ENCODE measurements at regions not wholly inside any gene's neighbourhood (a gene's known extent, or its start where the extent isn't known, plus 50 kb on each side); places are given as distances from the start of the nearest gene placed in this dataset.

- TF ChIP-seq TAF1 (IDR thresholded peaks at IDR 0.05; ENCODE audit: low read depth): no peak
- TF ChIP-seq REST (IDR thresholded peaks at IDR 0.05; ENCODE audit: low read depth): no peak
- TF ChIP-seq, protein P1, sequence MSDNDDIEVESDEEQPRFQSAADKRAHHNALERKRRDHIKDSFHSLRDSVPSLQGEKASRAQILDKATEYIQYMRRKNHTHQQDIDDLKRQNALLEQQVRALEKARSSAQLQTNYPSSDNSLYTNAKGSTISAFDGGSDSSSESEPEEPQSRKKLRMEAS (IDR thresholded peaks at IDR 0.05): no peak
- TF ChIP-seq RAD21 (IDR thresholded peaks at IDR 0.05; ENCODE audit: low read depth): no peak
- TF ChIP-seq TEAD4 (IDR thresholded peaks at IDR 0.05): no peak
- TF ChIP-seq TCF12 (IDR thresholded peaks at IDR 0.05; ENCODE audit: low read depth): no peak
- TF ChIP-seq YY1 (IDR thresholded peaks at IDR 0.05; ENCODE audit: low read depth): no peak
- no peak for TF ChIP-seq EGR1 (IDR thresholded peaks at IDR 0.05)
- no peak for TF ChIP-seq ZBTB7A (IDR thresholded peaks at IDR 0.05; ENCODE audit: low read depth)
- no peak for TF ChIP-seq EP300 (IDR thresholded peaks at IDR 0.05; ENCODE audit: borderline replicate concordance)
Observed at GRCh38 chr5:92424785-92425426, 1041.8 kb upstream of the ARRDC3 start.

- no peak for TF ChIP-seq TAF1 (IDR thresholded peaks at IDR 0.05; ENCODE audit: low read depth)
- TF ChIP-seq EP300 (IDR thresholded peaks at IDR 0.05; ENCODE audit: borderline replicate concordance): no peak
- TF ChIP-seq NFIC (IDR thresholded peaks at IDR 0.05): no peak
- TF ChIP-seq FOXM1 (IDR thresholded peaks at IDR 0.05; ENCODE audit: borderline replicate concordance, low read depth): no peak
- no peak for TF ChIP-seq USF1 (IDR thresholded peaks at IDR 0.05)
Observed at GRCh38 chr5:92421942-92422341, 1038.8 kb upstream of the ARRDC3 start.

DNA sequence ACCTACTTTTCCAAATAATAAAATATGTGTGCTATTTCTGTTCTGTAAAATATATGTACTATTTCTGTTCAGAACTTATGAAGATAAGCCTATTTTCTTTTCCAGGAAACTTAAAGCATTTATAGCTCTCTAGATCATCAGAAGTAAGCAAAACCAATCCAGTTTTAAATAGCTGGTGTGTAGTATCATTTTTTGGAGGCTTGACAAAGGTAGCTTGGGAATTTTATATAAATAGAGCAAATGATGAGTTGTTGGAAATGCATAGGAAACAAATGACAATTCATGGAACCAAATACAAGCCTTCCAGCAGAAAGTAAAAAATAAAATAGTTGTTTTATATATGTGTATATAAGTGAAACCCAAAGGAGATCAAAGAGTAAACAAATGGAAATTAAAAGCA is 1038.1 kb upstream of the ARRDC3 start:
- no peak for TF ChIP-seq EP300 (IDR thresholded peaks at IDR 0.05; ENCODE audit: borderline replicate concordance)
- TF ChIP-seq CREB1 (IDR thresholded peaks at IDR 0.05; ENCODE audit: low read depth): no peak
- no peak for TF ChIP-seq REST (IDR thresholded peaks at IDR 0.05; ENCODE audit: low read depth)
- TF ChIP-seq, protein P1 (IDR thresholded peaks at IDR 0.05): no peak

GRCh38 chr5:92419261-92419660 is 1036.1 kb upstream of the ARRDC3 start:
- TF ChIP-seq EGR1 (IDR thresholded peaks at IDR 0.05) (no peak), TCF12 (IDR thresholded peaks at IDR 0.05; ENCODE audit: low read depth) (no peak), FOXM1 (IDR thresholded peaks at IDR 0.05; ENCODE audit: borderline replicate concordance, low read depth) (no peak)

- TF ChIP-seq EP300 (IDR thresholded peaks at IDR 0.05; ENCODE audit: borderline replicate concordance) (no peak), REST (IDR thresholded peaks at IDR 0.05; ENCODE audit: low read depth) (no peak), USF1 (IDR thresholded peaks at IDR 0.05) (no peak), TCF12 (IDR thresholded peaks at IDR 0.05; ENCODE audit: low read depth) (no peak)
Observed at GRCh38 chr5:92418341-92418740, 1035.2 kb upstream of the ARRDC3 start.

GRCh38 chr5:92409134-92409533 is 1026.0 kb upstream of the ARRDC3 start:
- TF ChIP-seq REST (IDR thresholded peaks at IDR 0.05; ENCODE audit: low read depth): no peak
- TF ChIP-seq RAD21 (IDR thresholded peaks at IDR 0.05; ENCODE audit: low read depth): no peak
- TF ChIP-seq CEBPB (IDR thresholded peaks at IDR 0.05): no peak
- no peak for TF ChIP-seq USF1 (IDR thresholded peaks at IDR 0.05)
- no peak for TF ChIP-seq ZBTB7A (IDR thresholded peaks at IDR 0.05; ENCODE audit: low read depth)
- no peak for TF ChIP-seq NFIC (IDR thresholded peaks at IDR 0.05)
- no peak for TF ChIP-seq EGR1 (IDR thresholded peaks at IDR 0.05)
- TF ChIP-seq TAF1 (IDR thresholded peaks at IDR 0.05; ENCODE audit: low read depth): no peak
- TF ChIP-seq CREB1 (IDR thresholded peaks at IDR 0.05; ENCODE audit: low read depth): no peak
- no peak for TF ChIP-seq TEAD4 (IDR thresholded peaks at IDR 0.05)
- no peak for TF ChIP-seq FOXM1 (IDR thresholded peaks at IDR 0.05; ENCODE audit: borderline replicate concordance, low read depth)
- TF ChIP-seq, protein P1 (IDR thresholded peaks at IDR 0.05): no peak
- no peak for TF ChIP-seq EP300 (IDR thresholded peaks at IDR 0.05; ENCODE audit: borderline replicate concordance)
- TF ChIP-seq TCF12 (IDR thresholded peaks at IDR 0.05; ENCODE audit: low read depth): no peak
- TF ChIP-seq YY1 (IDR thresholded peaks at IDR 0.05; ENCODE audit: low read depth): no peak
